ENCODE measurements at regions not wholly inside any gene's neighbourhood (a gene's known extent, or its start where the extent isn't known, plus 50 kb on each side); places are given as distances from the start of the nearest gene placed in this dataset.

- no peak for FAIRE-seq
- DNase-seq (ENCODE audit: extremely low spot score, insufficient read length, low read depth) = no peak
Observed at GRCh38 chr16:72299684-72300243, 127.8 kb upstream of the PMFBP1 start.

GRCh38 chr16:72298961-72299360, 127.0 kb upstream of the PMFBP1 start:
- no peak for FAIRE-seq
- DNase-seq (ENCODE audit: extremely low spot score, insufficient read length, low read depth) = no peak

- FAIRE-seq (no peak), DNase-seq (ENCODE audit: extremely low spot score, insufficient read length, low read depth) (no peak)
Observed at GRCh38 chr16:72295914-72296313, 124.0 kb upstream of the PMFBP1 start.

- FAIRE-seq (no peak), DNase-seq (ENCODE audit: extremely low spot score, insufficient read length, low read depth) (no peak)
Observed at GRCh38 chr16:72291531-72291981, 119.6 kb upstream of the PMFBP1 start.

DNA sequence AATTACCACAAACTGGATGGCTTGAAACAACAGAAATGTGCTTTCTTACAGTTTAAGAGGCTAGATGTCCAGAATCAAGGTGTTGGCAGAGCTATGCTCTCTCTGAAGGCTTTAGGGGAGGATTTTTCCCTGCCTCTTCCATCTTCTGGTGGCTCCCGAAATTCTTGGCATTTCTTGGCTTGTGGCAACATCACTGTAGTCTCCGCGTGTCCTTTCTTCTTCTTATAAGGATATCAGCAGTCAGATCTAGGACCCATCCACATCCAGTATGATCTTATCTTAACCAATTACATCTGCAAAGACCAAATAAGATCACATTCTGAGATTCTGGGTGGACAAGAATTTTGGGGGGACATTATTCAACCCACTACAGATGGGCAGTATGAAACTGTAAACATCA, 119.2 kb upstream of the PMFBP1 start:
- FAIRE-seq = no peak
- DNase-seq (ENCODE audit: extremely low spot score, insufficient read length, low read depth) = no peak

- DNase-seq (ENCODE audit: extremely low spot score, insufficient read length, low read depth) (no peak), FAIRE-seq (no peak)
Observed at GRCh38 chr16:72287649-72288048, 115.7 kb upstream of the PMFBP1 start.

DNA sequence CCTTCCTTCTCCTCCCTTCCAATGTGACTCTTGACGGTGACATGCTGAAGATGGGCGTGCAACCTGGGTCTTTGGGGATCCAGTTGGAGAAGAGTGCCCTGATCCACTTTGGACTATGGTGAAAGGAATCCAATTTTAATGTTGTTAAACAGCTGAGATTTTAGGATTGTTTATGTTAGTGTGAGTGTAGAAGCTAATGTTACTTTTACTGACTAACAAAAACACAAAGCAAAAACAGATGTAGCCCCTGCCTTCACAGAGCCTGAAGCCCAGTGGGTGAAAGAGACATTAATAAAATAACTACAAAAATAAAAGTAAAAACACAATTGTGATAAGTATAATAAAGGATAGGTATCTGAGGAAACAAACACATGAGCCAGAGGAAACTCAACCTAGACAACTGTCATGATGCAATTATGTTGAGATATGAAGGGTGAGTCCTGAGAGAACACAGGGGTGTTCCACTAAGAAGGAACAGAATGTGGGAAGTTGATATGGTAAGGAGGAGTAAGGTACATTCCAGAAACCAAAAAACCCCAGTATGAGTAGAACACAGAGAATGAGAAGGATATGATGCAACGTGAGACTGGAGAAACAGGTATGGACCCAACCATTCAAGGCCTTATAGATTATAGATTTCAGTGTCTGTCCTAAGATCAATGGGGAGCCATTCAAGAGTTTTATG, 115.1 kb upstream of the PMFBP1 start:
- FAIRE-seq = no peak
- DNase-seq (ENCODE audit: extremely low spot score, insufficient read length, low read depth) = no peak

GRCh38 chr16:72285728-72286127, 113.8 kb upstream of the PMFBP1 start:
- no peak for FAIRE-seq
- DNase-seq (ENCODE audit: extremely low spot score, insufficient read length, low read depth) = no peak

GRCh38 chr16:72285324-72285723, 113.4 kb upstream of the PMFBP1 start:
- no peak for DNase-seq (ENCODE audit: extremely low spot score, insufficient read length, low read depth)
- FAIRE-seq = no peak

DNA sequence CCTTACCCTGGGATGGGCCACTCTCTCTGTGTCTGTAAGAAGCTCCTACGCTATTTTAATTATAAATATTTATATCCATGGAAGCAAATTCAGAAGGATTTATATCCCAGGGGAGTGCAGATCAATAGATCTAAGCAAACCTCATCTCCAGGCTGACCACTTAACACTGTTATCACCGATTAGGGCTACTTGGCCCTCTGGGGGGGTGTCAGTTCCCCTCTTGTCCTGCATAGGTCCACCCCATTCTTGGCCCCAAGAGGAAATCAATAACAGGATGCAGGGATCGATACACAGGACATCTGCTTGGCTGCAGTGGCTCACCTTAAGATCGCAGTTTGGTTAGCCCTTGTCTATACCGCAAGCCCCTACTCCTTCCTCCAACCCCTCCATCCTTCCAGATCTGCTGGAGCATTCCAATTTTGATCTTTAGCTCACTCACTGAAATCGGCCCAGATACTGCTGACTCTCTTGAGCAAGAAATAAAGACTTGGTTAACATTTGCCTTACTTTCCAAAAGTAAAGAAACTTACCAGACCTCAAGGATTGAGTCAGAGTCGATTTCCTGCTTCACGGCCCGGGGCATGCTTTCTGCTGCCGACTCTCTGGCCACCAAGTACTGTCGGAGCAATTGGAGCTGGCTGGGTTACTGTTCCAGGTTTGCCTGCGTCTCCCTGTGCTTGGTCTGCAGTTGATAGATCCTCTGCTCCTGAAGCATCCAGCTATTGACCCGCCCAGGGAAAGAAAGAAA, 112.3 kb upstream of the PMFBP1 start:
- DNase-seq (ENCODE audit: extremely low spot score, insufficient read length, low read depth) (no peak), FAIRE-seq (no peak)

- DNase-seq (ENCODE audit: extremely low spot score, insufficient read length, low read depth) (no peak), FAIRE-seq (no peak)
Observed at GRCh38 chr16:72282362-72282761, 110.4 kb upstream of the PMFBP1 start.

- FAIRE-seq = no peak
Observed at GRCh38 chr16:72278301-72278700, 106.3 kb upstream of the PMFBP1 start.

DNA sequence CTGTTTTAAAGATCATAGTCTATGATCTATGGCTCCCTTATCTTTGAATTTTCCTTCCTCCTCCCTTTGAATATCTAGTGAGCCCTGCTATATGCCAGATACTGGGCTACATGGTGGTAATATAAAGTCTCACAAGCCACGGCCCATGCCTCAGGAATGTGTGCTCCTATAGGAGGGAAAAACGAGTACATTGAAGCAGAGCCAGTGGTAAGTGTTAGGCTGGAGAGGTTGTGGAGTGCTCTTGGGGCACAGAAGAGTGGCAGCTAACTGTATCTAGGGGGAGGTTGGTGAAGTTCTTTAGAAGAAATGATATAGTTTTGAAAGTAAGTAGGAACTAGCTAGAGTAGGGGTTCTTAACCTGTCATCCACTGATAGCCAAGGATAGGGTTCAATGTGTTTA, 105.8 kb upstream of the PMFBP1 start:
- no peak for DNase-seq (ENCODE audit: extremely low spot score, insufficient read length, low read depth)
- FAIRE-seq = no peak

More at GRCh38 chr16:72278301-72278700, 106.3 kb upstream of the PMFBP1 start:
- no peak for DNase-seq (ENCODE audit: extremely low spot score, insufficient read length, low read depth)

DNA sequence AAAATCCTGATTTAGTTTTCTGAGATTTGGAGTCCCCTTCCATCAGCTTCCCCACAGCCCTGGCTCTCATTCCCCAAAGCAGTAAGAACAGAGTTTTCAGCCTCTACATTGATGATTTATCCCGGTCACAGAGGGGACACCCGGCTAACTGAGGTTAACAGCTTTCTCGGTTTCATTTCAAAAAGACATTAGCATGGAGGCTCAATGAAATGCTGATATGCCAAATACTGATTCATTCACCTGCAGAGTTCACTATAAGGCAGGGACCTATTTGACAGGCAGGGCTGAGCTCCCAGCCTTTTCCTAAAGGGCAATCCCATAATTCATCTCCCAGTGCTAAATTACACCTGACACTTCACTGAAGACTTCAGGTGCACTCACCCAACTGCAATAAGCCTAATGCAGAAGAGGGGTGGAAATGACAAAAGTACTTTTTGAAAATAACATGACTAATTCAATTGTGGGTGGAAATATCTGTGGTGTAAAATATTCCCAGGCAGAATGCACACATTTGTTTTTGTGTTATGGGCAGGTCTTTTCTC, 99.8 kb upstream of the PMFBP1 start:
- no peak for FAIRE-seq

GRCh38 chr16:72270531-72270930, 98.6 kb upstream of the PMFBP1 start:
- FAIRE-seq = no peak
- no peak for DNase-seq (ENCODE audit: extremely low spot score, insufficient read length, low read depth)

More for the DNA sequence above, 99.8 kb upstream of the PMFBP1 start:
- no peak for DNase-seq (ENCODE audit: extremely low spot score, insufficient read length, low read depth)

DNA sequence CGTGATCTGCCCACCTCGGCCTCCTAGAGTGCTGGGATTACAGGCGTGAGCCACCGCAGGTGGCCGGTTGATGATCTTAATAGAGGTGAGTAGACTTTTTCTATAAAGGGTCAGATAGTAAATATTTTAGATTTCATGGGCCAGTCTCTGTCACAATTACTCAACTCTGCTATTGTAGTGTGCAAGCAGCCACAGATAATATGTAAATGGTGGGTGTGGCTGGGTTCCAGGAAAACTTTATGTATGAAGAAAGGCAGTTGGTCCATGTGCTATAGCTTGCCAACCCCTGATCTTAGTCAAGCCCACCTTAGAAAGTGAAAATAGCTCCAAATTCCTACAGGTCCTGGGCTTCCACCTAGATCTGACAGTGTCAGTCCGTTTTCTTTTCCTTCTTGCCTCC, 94.9 kb upstream of the PMFBP1 start:
- DNase-seq (ENCODE audit: extremely low spot score, insufficient read length, low read depth) (no peak), FAIRE-seq (no peak)

GRCh38 chr16:72264771-72265170, 92.8 kb upstream of the PMFBP1 start:
- DNase-seq (ENCODE audit: extremely low spot score, insufficient read length, low read depth) (no peak), FAIRE-seq (no peak)

DNA sequence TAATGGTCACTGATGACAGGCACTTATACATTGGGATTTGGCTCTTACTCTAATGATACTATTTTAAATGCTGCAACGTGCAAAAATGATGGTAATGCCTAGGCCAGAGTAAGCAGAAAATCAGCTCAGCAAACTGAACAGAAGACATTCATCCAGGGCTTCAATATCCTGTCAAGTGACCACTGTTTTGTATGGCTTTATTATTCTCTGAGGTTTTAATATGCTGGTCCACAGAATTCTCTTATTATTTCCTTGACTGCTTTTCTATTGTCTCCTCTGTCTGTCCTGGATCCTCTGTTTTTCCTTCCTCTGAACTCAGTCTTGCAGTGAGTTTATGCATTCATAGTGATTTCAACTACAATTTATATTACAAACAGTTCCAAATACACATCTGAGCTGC, 90.8 kb upstream of the PMFBP1 start:
- FAIRE-seq (no peak), DNase-seq (ENCODE audit: extremely low spot score, insufficient read length, low read depth) (no peak)

DNA sequence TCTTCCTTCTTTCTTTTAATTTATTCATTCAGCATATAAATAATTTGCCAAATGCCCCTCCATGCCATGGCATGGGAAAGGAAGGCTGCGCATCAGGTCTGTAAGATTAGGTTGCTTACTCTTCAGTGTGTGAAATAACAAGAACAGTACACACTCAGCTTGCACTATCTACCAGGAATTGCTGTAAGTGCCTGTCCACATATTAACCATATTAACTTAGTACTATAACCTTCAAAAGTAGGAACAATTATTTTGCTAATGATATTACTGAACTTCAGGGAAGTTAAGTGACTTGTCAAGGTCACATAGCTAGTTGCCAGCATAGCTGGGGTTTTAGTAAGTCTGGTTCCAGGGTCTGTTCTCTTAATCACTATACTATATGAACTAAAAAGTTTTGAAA, 89.2 kb upstream of the PMFBP1 start:
- FAIRE-seq (no peak), DNase-seq (ENCODE audit: extremely low spot score, insufficient read length, low read depth) (no peak)

DNA sequence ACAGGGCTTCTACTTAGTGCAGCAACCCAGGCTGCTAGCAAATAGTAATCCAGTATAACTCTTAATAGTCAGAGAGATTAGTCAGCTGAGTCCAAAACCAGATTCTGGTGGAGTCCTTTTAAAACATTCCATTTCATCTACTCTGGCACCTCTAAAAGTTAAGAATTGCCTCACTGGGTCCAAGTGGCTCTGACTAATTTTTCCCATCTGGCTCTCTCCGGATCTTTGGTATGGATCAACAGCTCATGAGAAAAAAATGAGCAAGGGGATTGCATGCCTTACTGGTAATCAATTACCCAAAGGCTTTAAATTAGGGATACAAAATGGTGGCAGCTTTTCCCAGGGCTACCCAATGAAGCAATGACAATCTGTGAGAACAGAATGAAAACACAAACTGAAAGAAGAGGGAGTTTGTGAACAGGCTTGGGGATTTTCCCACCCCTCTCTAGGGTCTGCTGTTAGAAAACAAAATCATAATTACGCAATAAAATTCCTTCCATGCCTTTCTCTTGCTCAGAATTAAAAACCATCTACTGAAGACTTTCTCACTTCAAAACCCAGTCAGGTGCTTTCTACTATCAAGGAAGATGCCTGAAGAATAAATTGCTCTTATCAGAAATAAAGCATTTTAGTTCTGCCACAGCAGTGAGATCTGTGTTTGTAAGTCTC, 84.6 kb upstream of the PMFBP1 start:
- FAIRE-seq (no peak), DNase-seq (ENCODE audit: extremely low spot score, insufficient read length, low read depth) (no peak)

GRCh38 chr16:72255786-72256185, 83.8 kb upstream of the PMFBP1 start:
- DNase-seq (ENCODE audit: extremely low spot score, insufficient read length, low read depth) (no peak), FAIRE-seq (no peak)
